GM23338 (cell line): ENCODE measurements at regions not wholly inside any gene's neighbourhood (a gene's known extent, or its start where the extent isn't known, plus 50 kb on each side); places are given as distances from the start of the nearest gene placed in this dataset.

Source experiments
- ATAC-seq: fragments of 200-7000 bp; cut with Tn5 transposase; 3 replicates; pipeline ENCODE4 v1.9.1; 2020
- DNase-seq: peaks from one replicate; pipeline ENCODE4 v3.0.0-alpha.2; 2015; ENCODE audit warnings: low spot score
- H2AFZ ChIP-seq: fragments of 200-600 bp; sonication (generic); 2 replicates; pipeline ENCODE4 v1.8.0; 2016; ENCODE audit warnings: antibody characterized with exemption, mild to moderate bottlenecking, moderate library complexity
- H3F3A ChIP-seq: fragments of 200-600 bp; sonication (generic); replicated peaks from 2 replicates; pipeline ENCODE4 v1.8.0; 2017; ENCODE audit warnings: antibody characterized with exemption, mixed run types, low read depth
- H3K27ac ChIP-seq: fragments of 200-600 bp; sonication (generic); 2 replicates; pipeline ENCODE4 v1.6.1; 2016; ENCODE audit warnings: low read depth
- H3K27me3 ChIP-seq: fragments of 200-600 bp; sonication (generic); 2 replicates; pipeline ENCODE4 v1.8.0; 2016; ENCODE audit warnings: mild to moderate bottlenecking, mixed run types, moderate library complexity; ENCODE audit not compliant: insufficient read depth
- H3K36me3 ChIP-seq: fragments of 200-600 bp; sonication (generic); 2 replicates; pipeline ENCODE4 v1.8.0; 2016; ENCODE audit warnings: mild to moderate bottlenecking; ENCODE audit not compliant: insufficient read depth
- H3K4me1 ChIP-seq: fragments of 200-600 bp; sonication (generic); 2 replicates; pipeline ENCODE4 v1.8.0; 2016; ENCODE audit warnings: mild to moderate bottlenecking, moderate library complexity; ENCODE audit not compliant: insufficient read depth
- H3K4me2 ChIP-seq: fragments of 200-600 bp; sonication (generic); 2 replicates; pipeline ENCODE4 v1.7.1; 2017; ENCODE audit warnings: mixed run types
- H3K4me3 ChIP-seq: fragments of 200-600 bp; sonication (generic); 2 replicates; pipeline ENCODE4 v1.6.1; 2016; ENCODE audit warnings: mixed run types
- H3K79me2 ChIP-seq: fragments of 200-600 bp; sonication (generic); replicated peaks from 2 replicates; pipeline ENCODE4 v1.8.0; 2017; ENCODE audit warnings: mild to moderate bottlenecking; ENCODE audit not compliant: insufficient read depth
- H3K9me2 ChIP-seq: fragments of 200-600 bp; sonication (generic); 2 replicates; pipeline ENCODE4 v1.8.0; 2017; ENCODE audit not compliant: insufficient read depth
- H4K20me1 ChIP-seq: fragments of 200-600 bp; sonication (generic); replicated peaks from 2 replicates; pipeline ENCODE4 v1.8.0; 2017; ENCODE audit warnings: mild to moderate bottlenecking; ENCODE audit not compliant: insufficient read depth
- H3K27ac Mint-ChIP-seq: 2 replicates; pipeline ENCODE4 v1.8.0; 2020; ENCODE audit warnings: inconsistent platforms, mild to moderate bottlenecking, moderate library complexity, mixed read lengths
- H3K27me3 Mint-ChIP-seq: 3 replicates; pipeline ENCODE4 v1.8.0; 2022; ENCODE audit warnings: low read depth, mild to moderate bottlenecking, moderate library complexity, mixed read lengths, inconsistent platforms; ENCODE audit not compliant: insufficient read depth, poor library complexity
- H3K36me3 Mint-ChIP-seq: 3 replicates; pipeline ENCODE4 v1.8.0; 2021; ENCODE audit warnings: low read depth, mild to moderate bottlenecking, inconsistent platforms, moderate library complexity, mixed read lengths
- H3K4me1 Mint-ChIP-seq: 3 replicates; pipeline ENCODE4 v1.8.0; 2020; ENCODE audit warnings: mild to moderate bottlenecking, inconsistent platforms, mixed read lengths
- H3K4me3 Mint-ChIP-seq: 3 replicates; pipeline ENCODE4 v1.8.0; 2021; ENCODE audit warnings: moderate library complexity, mild to moderate bottlenecking, inconsistent platforms, mixed read lengths
- H3K9me3 Mint-ChIP-seq: 3 replicates; pipeline ENCODE4 v1.8.0; 2020; ENCODE audit warnings: moderate library complexity, mild to moderate bottlenecking, inconsistent platforms, mixed read lengths
- CREB1 ChIP-seq: fragments of 250-450 bp; sonication (Bioruptor Pico); IDR thresholded peaks from 2 replicates; pipeline ENCODE4 v1.5.0; 2020; ENCODE audit warnings: low read depth, mild to moderate bottlenecking, moderate library complexity
- EZH2 ChIP-seq: fragments of 200-600 bp; sonication (generic); IDR thresholded peaks from one replicate; pipeline ENCODE4 v1.8.0; 2017; ENCODE audit warnings: antibody characterized with exemption, mild to moderate bottlenecking, low read depth; ENCODE audit not compliant: unreplicated experiment
- EZH2phosphoT487 ChIP-seq: fragments of 200-600 bp; sonication (generic); IDR thresholded peaks from one replicate; pipeline ENCODE4 v1.8.1; 2018; ENCODE audit warnings: antibody characterized with exemption; ENCODE audit not compliant: unreplicated experiment
- JUNB ChIP-seq: IDR thresholded peaks from one replicate; pipeline ENCODE4 v1.6.1; 2016; ENCODE audit warnings: antibody characterized with exemption; ENCODE audit not compliant: unreplicated experiment
- NANOG ChIP-seq: IDR thresholded peaks from 2 replicates; pipeline ENCODE4 v1.6.1; 2016; ENCODE audit warnings: antibody characterized with exemption, borderline replicate concordance
- POLR2AphosphoS5 ChIP-seq: IDR thresholded peaks from 2 replicates; pipeline ENCODE4 v1.6.1; 2016; ENCODE audit warnings: antibody characterized with exemption, low read depth
- STAT1 ChIP-seq: IDR thresholded peaks from one replicate; pipeline ENCODE4 v1.6.1; 2016; ENCODE audit warnings: antibody characterized with exemption; ENCODE audit not compliant: unreplicated experiment
- TF ChIP-seq, protein P1 (sequence below), 2 experiments: fragments of 200-600 bp in 1 of 2; sonication (generic) in 1 of 2; conservative IDR thresholded peaks; 2 replicates each; pipeline versions ENCODE4 v1.5.1 to v1.6.1; 2016 to 2017; ENCODE audit warnings: antibody characterized with exemption in 2 of 2, low read depth in 2 of 2, mild to moderate bottlenecking in 2 of 2, moderate library complexity in 1 of 2
- TF ChIP-seq, protein P2 (sequence below): fragments of 250-450 bp; sonication (Bioruptor Pico); IDR thresholded peaks from 2 replicates; pipeline ENCODE4 v1.5.0; 2020; ENCODE audit warnings: mild to moderate bottlenecking, moderate library complexity
- TF ChIP-seq, protein P3 (sequence below): IDR thresholded peaks from 2 replicates; pipeline ENCODE4 v1.6.1; 2016; ENCODE audit warnings: antibody characterized with exemption

DNA sequence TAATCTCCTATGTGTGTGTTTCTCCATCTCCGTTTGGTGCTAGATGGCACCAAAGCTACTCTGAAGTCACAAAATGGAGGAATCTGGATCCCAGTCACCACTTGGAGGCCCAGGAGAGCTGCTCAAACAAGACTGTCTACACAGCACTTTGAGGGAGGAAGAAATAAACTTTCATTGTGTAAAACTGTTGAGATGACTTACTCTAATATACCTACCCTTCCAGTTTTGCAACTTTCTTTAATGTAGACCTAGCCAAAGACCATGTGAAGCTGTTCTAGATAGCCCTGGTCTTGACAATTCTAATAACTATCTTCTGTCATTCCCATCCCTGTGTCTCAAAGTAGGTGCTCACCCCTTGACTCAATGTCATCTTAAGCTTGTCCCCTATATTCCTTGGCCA, 52.8 kb upstream of the TAB3 start:
- Histone ChIP-seq H4K20me1 (no peaks in the 10 kb centered on the region), H3F3A (no peaks in the 10 kb centered on the region), H3K36me3 (no peaks in the 10 kb centered on the region), H3K27ac (no peak overlapping the region), H3K4me2 (no peak overlapping the region), H3K79me2 (no peaks in the 10 kb centered on the region), H3K4me1 (no peaks in the 10 kb centered on the region), H2AFZ (no peak overlapping the region), H3K9me2 (no peaks in the 10 kb centered on the region), H3K27me3 (no peaks in the 10 kb centered on the region), H3K4me3 (no peak overlapping the region)
- no peak overlapping the region for H3K4me3 Mint-ChIP-seq
- H3K27me3 Mint-ChIP-seq: no peaks in the 10 kb centered on the region
- no peaks in the 10 kb centered on the region; the same call in 2 of the 3 replicates for H3K9me3 Mint-ChIP-seq
- no peak overlapping the region for H3K27ac Mint-ChIP-seq
- DNase-seq (no peak), ATAC-seq (no peak)
- no peaks in the 10 kb centered on the region for H3K36me3 Mint-ChIP-seq
- TF ChIP-seq CREB1 (CRISPR knock-in tag) (no peak), EZH2 (no peak), POLR2AphosphoS5 (no peak), STAT1 (no peak), EZH2phosphoT487 (no peak), JUNB (no peak)
- TF ChIP-seq, protein P1, sequence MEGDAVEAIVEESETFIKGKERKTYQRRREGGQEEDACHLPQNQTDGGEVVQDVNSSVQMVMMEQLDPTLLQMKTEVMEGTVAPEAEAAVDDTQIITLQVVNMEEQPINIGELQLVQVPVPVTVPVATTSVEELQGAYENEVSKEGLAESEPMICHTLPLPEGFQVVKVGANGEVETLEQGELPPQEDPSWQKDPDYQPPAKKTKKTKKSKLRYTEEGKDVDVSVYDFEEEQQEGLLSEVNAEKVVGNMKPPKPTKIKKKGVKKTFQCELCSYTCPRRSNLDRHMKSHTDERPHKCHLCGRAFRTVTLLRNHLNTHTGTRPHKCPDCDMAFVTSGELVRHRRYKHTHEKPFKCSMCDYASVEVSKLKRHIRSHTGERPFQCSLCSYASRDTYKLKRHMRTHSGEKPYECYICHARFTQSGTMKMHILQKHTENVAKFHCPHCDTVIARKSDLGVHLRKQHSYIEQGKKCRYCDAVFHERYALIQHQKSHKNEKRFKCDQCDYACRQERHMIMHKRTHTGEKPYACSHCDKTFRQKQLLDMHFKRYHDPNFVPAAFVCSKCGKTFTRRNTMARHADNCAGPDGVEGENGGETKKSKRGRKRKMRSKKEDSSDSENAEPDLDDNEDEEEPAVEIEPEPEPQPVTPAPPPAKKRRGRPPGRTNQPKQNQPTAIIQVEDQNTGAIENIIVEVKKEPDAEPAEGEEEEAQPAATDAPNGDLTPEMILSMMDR (conservative IDR thresholded peaks at IDR 0.05; ENCODE audit: low read depth in 2 of 2): no peak
- H3K4me1 Mint-ChIP-seq: no peaks in the 10 kb centered on the region; the same call in 2 of the 3 replicates

DNA sequence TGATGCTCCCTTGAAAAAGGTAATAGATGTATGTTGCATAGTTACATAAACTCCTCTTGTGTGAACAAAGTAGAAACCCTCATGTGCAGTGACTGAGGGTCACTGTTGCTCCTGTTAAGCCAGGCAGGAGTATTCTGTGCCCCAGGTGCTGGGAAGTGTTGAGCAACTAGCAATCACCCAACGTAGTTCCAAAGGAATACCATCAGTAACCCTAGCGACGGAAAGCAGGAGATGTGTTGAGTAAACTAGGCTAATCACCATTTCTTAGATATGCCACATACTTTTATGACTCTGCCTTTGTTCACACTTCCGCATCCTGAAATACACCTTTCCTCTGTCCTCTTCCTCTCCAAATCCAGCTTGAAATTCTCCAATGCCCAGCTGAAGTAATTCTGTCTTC, 50.9 kb upstream of the TAB3 start:
- peaks cover 3% of the 10 kb centered on the region; the same call in 1 of the 3 replicates for H3K9me3 Mint-ChIP-seq
- ATAC-seq: no peak
- no peak overlapping the region for H3K4me2 ChIP-seq
- no peak for TF ChIP-seq POLR2AphosphoS5
- TF ChIP-seq, protein P2, sequence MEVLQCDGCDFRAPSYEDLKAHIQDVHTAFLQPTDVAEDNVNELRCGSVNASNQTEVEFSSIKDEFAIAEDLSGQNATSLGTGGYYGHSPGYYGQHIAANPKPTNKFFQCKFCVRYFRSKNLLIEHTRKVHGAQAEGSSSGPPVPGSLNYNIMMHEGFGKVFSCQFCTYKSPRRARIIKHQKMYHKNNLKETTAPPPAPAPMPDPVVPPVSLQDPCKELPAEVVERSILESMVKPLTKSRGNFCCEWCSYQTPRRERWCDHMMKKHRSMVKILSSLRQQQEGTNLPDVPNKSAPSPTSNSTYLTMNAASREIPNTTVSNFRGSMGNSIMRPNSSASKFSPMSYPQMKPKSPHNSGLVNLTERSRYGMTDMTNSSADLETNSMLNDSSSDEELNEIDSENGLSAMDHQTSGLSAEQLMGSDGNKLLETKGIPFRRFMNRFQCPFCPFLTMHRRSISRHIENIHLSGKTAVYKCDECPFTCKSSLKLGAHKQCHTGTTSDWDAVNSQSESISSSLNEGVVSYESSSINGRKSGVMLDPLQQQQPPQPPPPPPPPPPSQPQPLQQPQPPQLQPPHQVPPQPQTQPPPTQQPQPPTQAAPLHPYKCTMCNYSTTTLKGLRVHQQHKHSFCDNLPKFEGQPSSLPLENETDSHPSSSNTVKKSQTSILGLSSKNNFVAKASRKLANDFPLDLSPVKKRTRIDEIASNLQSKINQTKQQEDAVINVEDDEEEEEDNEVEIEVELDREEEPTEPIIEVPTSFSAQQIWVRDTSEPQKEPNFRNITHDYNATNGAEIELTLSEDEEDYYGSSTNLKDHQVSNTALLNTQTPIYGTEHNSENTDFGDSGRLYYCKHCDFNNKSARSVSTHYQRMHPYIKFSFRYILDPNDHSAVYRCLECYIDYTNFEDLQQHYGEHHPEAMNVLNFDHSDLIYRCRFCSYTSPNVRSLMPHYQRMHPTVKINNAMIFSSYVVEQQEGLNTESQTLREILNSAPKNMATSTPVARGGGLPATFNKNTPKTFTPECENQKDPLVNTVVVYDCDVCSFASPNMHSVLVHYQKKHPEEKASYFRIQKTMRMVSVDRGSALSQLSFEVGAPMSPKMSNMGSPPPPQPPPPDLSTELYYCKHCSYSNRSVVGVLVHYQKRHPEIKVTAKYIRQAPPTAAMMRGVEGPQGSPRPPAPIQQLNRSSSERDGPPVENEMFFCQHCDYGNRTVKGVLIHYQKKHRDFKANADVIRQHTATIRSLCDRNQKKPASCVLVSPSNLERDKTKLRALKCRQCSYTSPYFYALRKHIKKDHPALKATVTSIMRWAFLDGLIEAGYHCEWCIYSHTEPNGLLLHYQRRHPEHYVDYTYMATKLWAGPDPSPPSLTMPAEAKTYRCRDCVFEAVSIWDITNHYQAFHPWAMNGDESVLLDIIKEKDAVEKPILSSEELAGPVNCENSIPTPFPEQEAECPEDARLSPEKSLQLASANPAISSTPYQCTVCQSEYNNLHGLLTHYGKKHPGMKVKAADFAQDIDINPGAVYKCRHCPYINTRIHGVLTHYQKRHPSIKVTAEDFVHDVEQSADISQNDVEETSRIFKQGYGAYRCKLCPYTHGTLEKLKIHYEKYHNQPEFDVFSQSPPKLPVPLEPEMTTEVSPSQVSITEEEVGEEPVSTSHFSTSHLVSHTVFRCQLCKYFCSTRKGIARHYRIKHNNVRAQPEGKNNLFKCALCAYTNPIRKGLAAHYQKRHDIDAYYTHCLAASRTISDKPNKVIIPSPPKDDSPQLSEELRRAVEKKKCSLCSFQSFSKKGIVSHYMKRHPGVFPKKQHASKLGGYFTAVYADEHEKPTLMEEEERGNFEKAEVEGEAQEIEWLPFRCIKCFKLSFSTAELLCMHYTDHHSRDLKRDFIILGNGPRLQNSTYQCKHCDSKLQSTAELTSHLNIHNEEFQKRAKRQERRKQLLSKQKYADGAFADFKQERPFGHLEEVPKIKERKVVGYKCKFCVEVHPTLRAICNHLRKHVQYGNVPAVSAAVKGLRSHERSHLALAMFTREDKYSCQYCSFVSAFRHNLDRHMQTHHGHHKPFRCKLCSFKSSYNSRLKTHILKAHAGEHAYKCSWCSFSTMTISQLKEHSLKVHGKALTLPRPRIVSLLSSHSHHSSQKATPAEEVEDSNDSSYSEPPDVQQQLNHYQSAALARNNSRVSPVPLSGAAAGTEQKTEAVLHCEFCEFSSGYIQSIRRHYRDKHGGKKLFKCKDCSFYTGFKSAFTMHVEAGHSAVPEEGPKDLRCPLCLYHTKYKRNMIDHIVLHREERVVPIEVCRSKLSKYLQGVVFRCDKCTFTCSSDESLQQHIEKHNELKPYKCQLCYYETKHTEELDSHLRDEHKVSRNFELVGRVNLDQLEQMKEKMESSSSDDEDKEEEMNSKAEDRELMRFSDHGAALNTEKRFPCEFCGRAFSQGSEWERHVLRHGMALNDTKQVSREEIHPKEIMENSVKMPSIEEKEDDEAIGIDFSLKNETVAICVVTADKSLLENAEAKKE (CRISPR knock-in tag): no peak
- TF ChIP-seq EZH2: no peak
- TF ChIP-seq NANOG: no peak
- TF ChIP-seq, protein P3, sequence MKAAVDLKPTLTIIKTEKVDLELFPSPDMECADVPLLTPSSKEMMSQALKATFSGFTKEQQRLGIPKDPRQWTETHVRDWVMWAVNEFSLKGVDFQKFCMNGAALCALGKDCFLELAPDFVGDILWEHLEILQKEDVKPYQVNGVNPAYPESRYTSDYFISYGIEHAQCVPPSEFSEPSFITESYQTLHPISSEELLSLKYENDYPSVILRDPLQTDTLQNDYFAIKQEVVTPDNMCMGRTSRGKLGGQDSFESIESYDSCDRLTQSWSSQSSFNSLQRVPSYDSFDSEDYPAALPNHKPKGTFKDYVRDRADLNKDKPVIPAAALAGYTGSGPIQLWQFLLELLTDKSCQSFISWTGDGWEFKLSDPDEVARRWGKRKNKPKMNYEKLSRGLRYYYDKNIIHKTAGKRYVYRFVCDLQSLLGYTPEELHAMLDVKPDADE: no peak

More for the DNA sequence above, 50.9 kb upstream of the TAB3 start:
- Histone ChIP-seq H4K20me1 (no peaks in the 10 kb centered on the region), H3K36me3 (no peaks in the 10 kb centered on the region), H3K27me3 (no peaks in the 10 kb centered on the region), H3K27ac (no peak overlapping the region), H2AFZ (no peak overlapping the region), H3K79me2 (no peaks in the 10 kb centered on the region), H3K4me1 (no peaks in the 10 kb centered on the region), H3F3A (no peaks in the 10 kb centered on the region), H3K4me3 (no peak overlapping the region), H3K9me2 (no peaks in the 10 kb centered on the region)
- Mint-ChIP-seq H3K4me1 (no peaks in the 10 kb centered on the region; the same call in 2 of the 3 replicates), H3K4me3 (no peak overlapping the region), H3K27me3 (no peaks in the 10 kb centered on the region), H3K36me3 (no peaks in the 10 kb centered on the region), H3K27ac (no peak overlapping the region)
- no peak for DNase-seq
